ENCODE measurements at regions not wholly inside any gene's neighbourhood (a gene's known extent, or its start where the extent isn't known, plus 50 kb on each side); places are given as distances from the start of the nearest gene placed in this dataset.

GRCh38 chr6:163774485-163774884 lies 360.0 kb downstream of the QKI start:
- no peak for TF ChIP-seq EZH2 (IDR thresholded peaks at IDR 0.05)
- TF ChIP-seq POLR2AphosphoS5 (IDR thresholded peaks at IDR 0.05; ENCODE audit: borderline replicate concordance, low read depth, low read length) = no peak
- TF ChIP-seq FOXP2 (optimal IDR thresholded peaks at IDR 0.05; ENCODE audit: control extremely low read depth, extremely low read length, insufficient read depth) = no peak
